H1 (cell line): ENCODE measurements at regions not wholly inside any gene's neighbourhood (a gene's known extent, or its start where the extent isn't known, plus 50 kb on each side); places are given as distances from the start of the nearest gene placed in this dataset.

Experiments used
- CTCF ChIA-PET: fragments of 300-600 bp; sonication (Branson Sonifier 250); formaldehyde crosslinking; loops from one replicate; lab custom pipeline; 2021; ENCODE audit not compliant: partially characterized antibody; lab: Charles Lee
- POLR2A ChIA-PET: fragments of 300-600 bp; sonication (Branson Sonifier 250); formaldehyde crosslinking; loops from one replicate; lab custom pipeline; 2021; ENCODE audit warnings: inconsistent platforms; ENCODE audit not compliant: partially characterized antibody; lab: Charles Lee
- DNase-seq, 2 experiments: peaks; one replicate each; pipeline versions ENCODE4 v3.0.0 to v3.0.0-alpha.2; 2010 to 2022; ENCODE audit warnings: low spot score in 2 of 2, low read depth in 1 of 2, mixed read lengths in 1 of 2
- FAIRE-seq: peaks from 2 replicates; lab custom pipeline; 2011; peaks lifted over from hg19 to GRCh38; lab: Jason Lieb, UNC
- H2AFZ ChIP-seq: 2 replicates; pipeline ENCODE4 v1.8.1; 2012; ENCODE audit warnings: low read length, inconsistent platforms
- H2AK5ac ChIP-seq: 2 replicates; pipeline ENCODE4 v1.6.1; 2013; ENCODE audit warnings: low read depth, low read length
- H2BK120ac ChIP-seq: replicated peaks from 2 replicates; pipeline ENCODE3; 2013; ENCODE audit warnings: low read depth, low read length, inconsistent platforms
- H2BK12ac ChIP-seq: 2 replicates; pipeline ENCODE4 v1.6.1; 2013; ENCODE audit warnings: low read depth, low read length
- H2BK15ac ChIP-seq: 2 replicates; pipeline ENCODE4 v1.6.1; 2013; ENCODE audit warnings: low read length
- H2BK20ac ChIP-seq: 2 replicates; pipeline ENCODE4 v1.6.1; 2013; ENCODE audit warnings: low read length
- H2BK5ac ChIP-seq: 2 replicates; pipeline ENCODE4 v1.6.1; 2013; ENCODE audit warnings: low read depth, low read length
- H3K14ac ChIP-seq: 2 replicates; pipeline ENCODE4 v1.6.1; 2013; ENCODE audit warnings: inconsistent platforms; ENCODE audit not compliant: insufficient read length
- H3K18ac ChIP-seq: 2 replicates; pipeline ENCODE4 v1.6.1; 2013; ENCODE audit warnings: low read length; ENCODE audit errors: extremely low read depth
- H3K23ac ChIP-seq: 2 replicates; pipeline ENCODE4 v1.6.1; 2013; ENCODE audit warnings: inconsistent platforms; ENCODE audit not compliant: insufficient read length
- H3K23me2 ChIP-seq: 2 replicates; pipeline ENCODE4 v1.6.1; 2013; ENCODE audit warnings: low read depth, low read length
- H3K27ac ChIP-seq: 2 replicates; pipeline ENCODE4 v1.6.1; 2011; ENCODE audit warnings: low read depth, low read length, inconsistent platforms
- H3K27me3 ChIP-seq, 4 experiments: replicated peaks in 1 of 4; 1 replicate in 1 of 4; 2 replicates in 3 of 4; pipeline versions ENCODE4 v1.6.1 to v1.8.1; 2011 to 2013; ENCODE audit warnings: low read length in 3 of 4, mild to moderate bottlenecking in 3 of 4, inconsistent platforms in 2 of 4, mixed read lengths in 2 of 4, moderate library complexity in 1 of 4; ENCODE audit not compliant: control insufficient read depth in 3 of 4, insufficient read depth in 3 of 4; ENCODE audit errors: extremely low read depth in 1 of 4
- H3K36me3 ChIP-seq, 4 experiments: 2 replicates each; pipeline versions ENCODE4 v1.6.1 to v1.8.1; 2011 to 2013; ENCODE audit warnings: mild to moderate bottlenecking in 4 of 4, low read length in 3 of 4, moderate library complexity in 2 of 4, control low read depth in 1 of 4, inconsistent platforms in 1 of 4; ENCODE audit not compliant: insufficient read depth in 4 of 4, control insufficient read depth in 2 of 4
- H3K4ac ChIP-seq: replicated peaks from 2 replicates; pipeline ENCODE3; 2013; ENCODE audit warnings: low read length, low read depth, mixed read lengths, inconsistent platforms; ENCODE audit not compliant: insufficient read length
- H3K4me1 ChIP-seq, 4 experiments: replicated peaks in 1 of 4; 1 replicate in 1 of 4; 2 replicates in 3 of 4; pipeline versions ENCODE4 v1.6.1 to v1.8.1; 2011 to 2013; ENCODE audit warnings: low read length in 3 of 4, inconsistent platforms in 2 of 4, mixed read lengths in 1 of 4; ENCODE audit not compliant: insufficient read depth in 4 of 4, control insufficient read depth in 3 of 4
- H3K4me2 ChIP-seq, 2 experiments: 2 replicates each; pipeline versions ENCODE4 v1.6.1 to v1.8.1; 2011 to 2013; ENCODE audit warnings: low read depth in 2 of 2, low read length in 2 of 2, control low read depth in 1 of 2, inconsistent platforms in 1 of 2, mild to moderate bottlenecking in 1 of 2; ENCODE audit not compliant: insufficient read depth in 1 of 2
- H3K4me3 ChIP-seq, 4 experiments: fragments of 200-600, 300-600 bp in 1 of 4; sonication (generic), shearing (Covaris generic), sonication (Bioruptor Twin) in 1 of 4; 2 replicates each; pipeline versions ENCODE4 v1.5.1 to v1.8.1; 2011 to 2016; ENCODE audit warnings: low read length in 4 of 4, low read depth in 3 of 4, control low read depth in 2 of 4, inconsistent platforms in 2 of 4, mild to moderate bottlenecking in 2 of 4, mixed read lengths in 1 of 4, moderate library complexity in 1 of 4; ENCODE audit not compliant: insufficient read depth in 2 of 4; ENCODE audit errors: extremely low read depth in 1 of 4
- H3K56ac ChIP-seq: replicated peaks from 2 replicates; pipeline ENCODE3; 2013; ENCODE audit warnings: low read depth, mild to moderate bottlenecking, mixed read lengths, low read length, inconsistent platforms; ENCODE audit not compliant: insufficient read length
- H3K79me1 ChIP-seq: 2 replicates; pipeline ENCODE4 v1.6.1; 2013; ENCODE audit warnings: low read depth, low read length, control low read depth
- H3K79me2 ChIP-seq, 2 experiments: 2 replicates each; pipeline versions ENCODE4 v1.6.1 to v1.8.1; 2012 to 2013; ENCODE audit warnings: low read length in 2 of 2, mild to moderate bottlenecking in 2 of 2, inconsistent platforms in 1 of 2; ENCODE audit not compliant: insufficient read depth in 2 of 2, control insufficient read depth in 1 of 2
- H3K9ac ChIP-seq, 4 experiments: replicated peaks in 1 of 4; 1 replicate in 1 of 4; 2 replicates in 3 of 4; pipeline versions ENCODE4 v1.6.1 to v1.8.1; 2011 to 2013; ENCODE audit warnings: low read depth in 3 of 4, low read length in 3 of 4, control low read depth in 2 of 4, mild to moderate bottlenecking in 2 of 4, moderate library complexity in 2 of 4, inconsistent platforms in 1 of 4; ENCODE audit errors: extremely low read depth in 1 of 4
- H3K9me3 ChIP-seq, 2 experiments: 2 replicates each; pipeline versions ENCODE4 v1.6.1 to v1.8.1; 2012 to 2013; ENCODE audit warnings: mild to moderate bottlenecking in 2 of 2, moderate library complexity in 2 of 2, control low read depth in 1 of 2, inconsistent platforms in 1 of 2, low read depth in 1 of 2, low read length in 1 of 2, mixed read lengths in 1 of 2; ENCODE audit not compliant: insufficient read depth in 2 of 2
- H4K20me1 ChIP-seq, 2 experiments: replicated peaks in 1 of 2; 2 replicates each; pipeline versions ENCODE3 to v1.8.1; 2011 to 2013; ENCODE audit warnings: inconsistent platforms in 2 of 2, low read length in 2 of 2, mild to moderate bottlenecking in 1 of 2; ENCODE audit not compliant: insufficient read depth in 2 of 2, control insufficient read depth in 1 of 2
- H4K5ac ChIP-seq: 2 replicates; pipeline ENCODE4 v1.6.1; 2013; ENCODE audit warnings: low read length, low read depth, mixed read lengths, inconsistent platforms; ENCODE audit not compliant: insufficient read length
- H4K8ac ChIP-seq: 2 replicates; pipeline ENCODE4 v1.8.0; 2013; ENCODE audit warnings: mild to moderate bottlenecking, moderate library complexity, low read length, inconsistent platforms; ENCODE audit not compliant: insufficient read depth; ENCODE audit errors: extremely low read depth
- H4K91ac ChIP-seq: replicated peaks from 2 replicates; pipeline ENCODE3; 2013; ENCODE audit warnings: low read length, mixed read lengths, inconsistent platforms; ENCODE audit not compliant: insufficient read length
- CBX5 ChIP-seq: fragments of 300-800, 300-1000 bp; sonication (generic); IDR thresholded peaks from 2 replicates; pipeline ENCODE4 v1.7.1; 2016; ENCODE audit warnings: antibody characterized with exemption, low read length, low read depth
- EP300 ChIP-seq, 2 experiments: IDR thresholded peaks; 1 replicate in 1 of 2; 2 replicates in 1 of 2; pipeline ENCODE4 v1.6.1; 2011 to 2012; ENCODE audit warnings: low read depth in 2 of 2, low read length in 2 of 2, mild to moderate bottlenecking in 2 of 2, borderline replicate concordance in 1 of 2, inconsistent platforms in 1 of 2, moderate library complexity in 1 of 2
- HDAC6 ChIP-seq: IDR thresholded peaks from one replicate; pipeline ENCODE4 v1.7.1; 2012; ENCODE audit warnings: low read depth, mild to moderate bottlenecking, inconsistent platforms, low read length, moderate library complexity
- KDM1A ChIP-seq: fragments of 200-600, 300-600 bp; sonication (generic); IDR thresholded peaks from 2 replicates; pipeline ENCODE4 v1.7.1; 2016; ENCODE audit warnings: mild to moderate bottlenecking, low read length, borderline replicate concordance
- SRF ChIP-seq: IDR thresholded peaks from 2 replicates; pipeline ENCODE4 v1.6.1; 2011; ENCODE audit warnings: mild to moderate bottlenecking, low read depth, low read length, moderate library complexity
- TCF12 ChIP-seq: IDR thresholded peaks from 2 replicates; pipeline ENCODE4 v1.6.1; 2011; ENCODE audit warnings: low read depth, mild to moderate bottlenecking, low read length
- YY1 ChIP-seq: IDR thresholded peaks from 2 replicates; pipeline ENCODE4 v1.6.1; 2011; ENCODE audit warnings: low read depth, mild to moderate bottlenecking, low read length
- WGBS, 2 experiments: shearing (Covaris generic) in 1 of 2; methylation state at CpG; one replicate each; pipeline versions ENCODE4 v1.1.6 to v1.1.7; 2013 to 2015; ENCODE audit warnings: low lambda C conversion rate in 2 of 2, mixed read lengths in 2 of 2, inconsistent platforms in 1 of 2, low coverage in 1 of 2, missing lambda C conversion rate in 1 of 2; ENCODE audit not compliant: insufficient replicate concordance in 2 of 2, insufficient coverage in 1 of 2, insufficient read length in 1 of 2; ENCODE audit errors: extremely low coverage in 1 of 2, missing lambda C conversion rate in 1 of 2; 5-methylcytosine and 5-hydroxymethylcytosine counted together

- Histone ChIP-seq H3K18ac (no peak overlapping the region), H3K23ac (no peak overlapping the region), H3K79me2 (no peaks in the 10 kb centered on the region), H3K4me2 (no peak overlapping the region), H3K4me3 (peak overlapping the region in 1 of 4 experiments; percentile 9; a peak in 1 of 8 replicates), H3K56ac (no peak overlapping the region), H2BK5ac (no peak overlapping the region), H4K8ac (no peak overlapping the region), H2BK12ac (no peak overlapping the region), H3K4me1 (no peaks in the 10 kb centered on the region), H2BK20ac (no peak overlapping the region), H3K9me3 (peaks cover 22 to 28% of the 10 kb centered on the region in 2 experiments), H3K14ac (no peak overlapping the region), H4K91ac (no peak overlapping the region), H2AK5ac (no peak overlapping the region), H3K9ac (no peak overlapping the region), H3K36me3 (peaks cover 0 to 6% (median 1%) of the 10 kb centered on the region in 4 experiments; a peak in 2 of 8 replicates), H2AFZ (no peak overlapping the region), H4K20me1 (no peaks in the 10 kb centered on the region), H3K79me1 (no peaks in the 10 kb centered on the region), H2BK120ac (no peak overlapping the region), H3K27ac (no peak overlapping the region), H3K4ac (no peak overlapping the region), H2BK15ac (no peak overlapping the region), H4K5ac (no peak overlapping the region), H3K23me2 (no peaks in the 10 kb centered on the region; the same call in 1 of the 2 replicates), H3K27me3 (no peaks in the 10 kb centered on the region)
- peak in 1 of 2 experiments; percentile 51 for DNase-seq
- POLR2A ChIA-PET, result no interaction called here
- TF ChIP-seq EP300 (IDR thresholded peaks at IDR 0.05; ENCODE audit: borderline replicate concordance in 1 of 2, low read depth in 2 of 2, low read length in 2 of 2) (peak in 1 of 2 experiments; percentile 88; a peak in 1 of 3 replicates), HDAC6 (no peak), YY1 (0 out of 2 replicates have a peak, but pooled peaks have one; percentile 26), TCF12 (0 out of 2 replicates have a peak, but pooled peaks have one; percentile 43), CBX5 (peak; percentile 99), SRF (no peak), KDM1A (peak; percentile 53; the same call in 1 of the 2 replicates)
- FAIRE-seq, result no peak
- CTCF ChIA-PET, result no interaction called here
- 88% methylated on average over 4 of the region's 4 CpGs; no CpG with 5 or more reads in 1 of the 2 experiments for WGBS, 2 experiments
These were observed 507.3 kb upstream of the LRRTM4 start for GRCh38 chr2:78029392-78029995.
